ENCODE measurements at regions not wholly inside any gene's neighbourhood (a gene's known extent, or its start where the extent isn't known, plus 50 kb on each side); places are given as distances from the start of the nearest gene placed in this dataset.

DNA sequence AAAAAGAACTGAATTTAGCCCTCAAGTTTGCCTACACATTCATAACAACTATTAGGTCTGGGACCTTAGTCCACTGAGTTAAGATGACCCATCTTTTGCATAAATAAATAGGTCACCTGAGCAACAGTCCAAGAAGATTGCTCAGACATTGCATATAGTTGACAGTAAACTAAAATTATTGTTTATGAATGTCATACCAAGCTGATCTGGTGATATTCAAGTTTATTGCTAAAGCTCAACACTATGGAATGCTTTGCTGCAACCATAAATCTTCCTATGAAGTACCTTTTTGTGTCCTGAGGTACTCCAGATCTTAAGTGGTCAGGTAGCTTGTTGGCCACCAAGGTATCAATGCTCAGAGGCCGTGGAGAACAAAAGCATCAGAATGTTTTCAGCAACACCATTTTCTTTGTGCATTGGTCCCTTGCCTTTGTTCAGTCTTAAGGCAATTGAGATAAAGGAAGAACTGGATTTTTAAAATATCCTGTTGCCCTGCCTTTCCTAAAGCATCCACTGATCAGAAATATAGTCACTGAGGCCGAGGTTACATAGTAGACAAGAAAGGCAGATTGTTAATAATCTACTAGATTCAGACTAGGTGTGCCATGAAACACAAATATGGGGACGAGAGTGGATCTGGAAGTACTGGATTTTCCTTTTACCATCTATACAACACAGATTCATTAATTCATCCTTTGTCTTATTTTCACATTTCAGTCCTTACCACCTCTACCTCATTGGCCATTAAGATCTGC is 321.3 kb downstream of the PTEN start:
- no peak for TF ChIP-seq EP300 (IDR thresholded peaks at IDR 0.05)
- TF ChIP-seq, protein P1, sequence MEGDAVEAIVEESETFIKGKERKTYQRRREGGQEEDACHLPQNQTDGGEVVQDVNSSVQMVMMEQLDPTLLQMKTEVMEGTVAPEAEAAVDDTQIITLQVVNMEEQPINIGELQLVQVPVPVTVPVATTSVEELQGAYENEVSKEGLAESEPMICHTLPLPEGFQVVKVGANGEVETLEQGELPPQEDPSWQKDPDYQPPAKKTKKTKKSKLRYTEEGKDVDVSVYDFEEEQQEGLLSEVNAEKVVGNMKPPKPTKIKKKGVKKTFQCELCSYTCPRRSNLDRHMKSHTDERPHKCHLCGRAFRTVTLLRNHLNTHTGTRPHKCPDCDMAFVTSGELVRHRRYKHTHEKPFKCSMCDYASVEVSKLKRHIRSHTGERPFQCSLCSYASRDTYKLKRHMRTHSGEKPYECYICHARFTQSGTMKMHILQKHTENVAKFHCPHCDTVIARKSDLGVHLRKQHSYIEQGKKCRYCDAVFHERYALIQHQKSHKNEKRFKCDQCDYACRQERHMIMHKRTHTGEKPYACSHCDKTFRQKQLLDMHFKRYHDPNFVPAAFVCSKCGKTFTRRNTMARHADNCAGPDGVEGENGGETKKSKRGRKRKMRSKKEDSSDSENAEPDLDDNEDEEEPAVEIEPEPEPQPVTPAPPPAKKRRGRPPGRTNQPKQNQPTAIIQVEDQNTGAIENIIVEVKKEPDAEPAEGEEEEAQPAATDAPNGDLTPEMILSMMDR (IDR thresholded peaks at IDR 0.05) = no peak
- 63 to 77% methylated on average over 3 of the region's 3 CpGs for WGBS, 2 donors
- Histone ChIP-seq H3K27ac (no peak overlapping the region), H3K9me3 (no peaks in the 10 kb centered on the region), H3K4me3 (no peak overlapping the region), H3K36me3 (no peaks in the 10 kb centered on the region), H3K27me3 (no peaks in the 10 kb centered on the region), H3K4me1 (peaks cover 0 to 10% (median 0%) of the 10 kb centered on the region in 4 donors)
- ATAC-seq (ENCODE audit: low FRiP score in 2 of 2) = no peak
- no peak for DNase-seq

DNA sequence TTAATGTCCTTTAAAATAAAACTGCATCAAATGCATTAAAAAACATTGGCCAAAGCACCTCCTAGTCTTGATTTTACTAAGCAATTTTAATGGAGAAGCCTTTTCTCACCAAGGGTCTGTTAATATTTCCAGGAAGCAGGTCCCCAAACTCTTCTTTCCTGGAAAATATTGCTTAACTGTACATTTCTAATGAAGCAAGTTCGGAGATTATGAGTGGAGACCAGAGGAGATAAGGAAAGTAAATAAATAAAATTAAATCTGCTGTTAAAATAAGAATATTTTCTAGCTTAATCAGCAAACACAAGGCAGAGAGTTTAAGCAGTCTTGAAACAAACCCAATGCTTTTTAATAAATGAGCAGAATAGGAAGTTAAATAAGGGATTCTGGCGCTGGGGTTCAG is 322.4 kb downstream of the PTEN start:
- WGBS, 2 donors = 52 to 63% methylated on average over 2 of the region's 2 CpGs
- Histone ChIP-seq H3K27me3 (no peaks in the 10 kb centered on the region), H3K4me3 (no peak overlapping the region), H3K4me1 (peaks cover 0 to 10% (median 0%) of the 10 kb centered on the region in 4 donors), H3K9me3 (no peaks in the 10 kb centered on the region), H3K36me3 (no peaks in the 10 kb centered on the region), H3K27ac (no peak overlapping the region)
- TF ChIP-seq POLR2A (IDR thresholded peaks at IDR 0.05) (no peak), EP300 (IDR thresholded peaks at IDR 0.05) (no peak), POLR2AphosphoS5 (IDR thresholded peaks at IDR 0.05) (no peak)
- TF ChIP-seq, protein P1 (IDR thresholded peaks at IDR 0.05) = no peak
- DNase-seq = no peak
- ATAC-seq (ENCODE audit: low FRiP score in 2 of 2) = no peak

DNA sequence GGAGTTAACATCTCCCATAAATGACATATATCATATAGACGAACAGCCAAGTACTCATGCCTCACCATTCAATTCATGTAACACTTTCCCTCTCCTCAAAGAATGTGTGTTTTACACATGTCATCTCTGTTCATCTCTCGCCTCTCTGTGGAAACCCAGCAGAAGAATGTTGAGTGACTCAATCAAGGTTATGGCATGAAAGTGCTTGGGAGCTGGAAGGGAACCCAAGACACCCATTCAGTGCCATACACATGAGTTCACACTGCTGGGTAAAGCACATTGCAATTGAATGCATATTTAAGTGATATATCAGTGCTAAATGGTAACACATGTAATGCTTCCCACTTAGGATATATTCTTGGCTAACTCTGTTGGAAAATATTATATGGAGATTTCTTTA is 322.9 kb downstream of the PTEN start:
- DNase-seq (no peak), ATAC-seq (ENCODE audit: low FRiP score in 2 of 2) (no peak)
- H3K27ac ChIP-seq = no peak overlapping the region
- 58 to 72% methylated on average over 2 of the region's 2 CpGs for WGBS, 2 donors
- no peaks in the 10 kb centered on the region for H3K36me3 ChIP-seq
- no peak overlapping the region for H3K4me3 ChIP-seq
- H3K9me3 ChIP-seq = no peaks in the 10 kb centered on the region
- H3K4me1 ChIP-seq = peaks cover 0 to 10% (median 0%) of the 10 kb centered on the region in 4 donors
- H3K27me3 ChIP-seq = no peaks in the 10 kb centered on the region
- TF ChIP-seq POLR2A (IDR thresholded peaks at IDR 0.05) = no peak

DNA sequence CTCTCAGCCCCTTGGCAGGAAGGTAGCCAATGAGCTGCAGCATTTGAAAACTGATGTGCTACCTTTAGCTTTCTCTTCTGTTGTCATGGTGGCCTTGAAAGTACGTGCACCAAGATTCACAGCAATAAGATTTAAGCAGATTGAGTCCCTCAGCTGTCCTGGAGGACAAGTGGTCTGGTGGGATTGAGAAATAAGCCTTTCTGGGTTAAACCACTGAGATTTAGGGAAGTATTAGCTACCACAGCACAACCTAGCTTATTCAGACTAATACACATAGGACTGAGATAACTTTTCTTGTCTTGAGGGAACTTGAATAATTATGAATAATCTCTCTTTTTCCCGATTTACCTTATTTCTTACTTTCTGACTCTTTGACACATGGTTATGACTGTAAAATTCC is 324.0 kb downstream of the PTEN start:
- Histone ChIP-seq H3K27ac (no peak overlapping the region), H3K9me3 (no peaks in the 10 kb centered on the region), H3K36me3 (no peaks in the 10 kb centered on the region), H3K4me1 (peaks cover 0 to 10% (median 0%) of the 10 kb centered on the region in 4 donors), H3K27me3 (no peaks in the 10 kb centered on the region), H3K4me3 (no peak overlapping the region)
- TF ChIP-seq, protein P1 (IDR thresholded peaks at IDR 0.05) = no peak
- no peak for TF ChIP-seq EP300 (IDR thresholded peaks at IDR 0.05)
- no peak for TF ChIP-seq POLR2AphosphoS5 (IDR thresholded peaks at IDR 0.05)
- TF ChIP-seq POLR2A (IDR thresholded peaks at IDR 0.05) = no peak
- WGBS, 2 donors = 78 to 79% methylated on average over 2 of the region's 2 CpGs
- ATAC-seq (ENCODE audit: low FRiP score in 2 of 2) = no peak
- DNase-seq = no peak

DNA sequence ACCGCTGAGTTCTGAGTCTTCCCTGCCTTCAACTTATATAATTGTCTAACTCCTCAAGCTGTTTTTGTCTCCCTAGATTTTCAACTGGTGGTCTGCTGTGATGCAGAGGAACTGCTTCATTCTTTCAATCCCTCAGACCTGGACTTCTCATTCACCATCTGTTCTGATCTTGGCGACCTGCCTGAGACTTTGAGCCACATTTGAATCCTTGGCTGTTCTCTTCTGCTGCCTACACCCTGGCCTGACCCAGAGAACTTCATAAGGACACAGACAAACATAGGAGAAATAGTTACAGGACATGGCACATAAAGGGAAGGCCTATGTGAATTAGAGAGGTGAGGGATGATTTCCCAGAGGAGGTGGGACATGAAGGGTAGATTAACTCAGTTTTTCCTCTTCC is 326.7 kb downstream of the PTEN start:
- WGBS, 2 donors = 87 to 96% methylated on average over 2 of the region's 2 CpGs
- Histone ChIP-seq H3K36me3 (no peaks in the 10 kb centered on the region), H3K4me1 (peaks cover 0 to 10% (median under 1%) of the 10 kb centered on the region in 4 donors), H3K27ac (no peak overlapping the region), H3K27me3 (no peaks in the 10 kb centered on the region), H3K9me3 (no peaks in the 10 kb centered on the region), H3K4me3 (no peak overlapping the region)
- no peak for TF ChIP-seq POLR2A (IDR thresholded peaks at IDR 0.05)
- TF ChIP-seq EP300 (IDR thresholded peaks at IDR 0.05) = no peak
- TF ChIP-seq, protein P1 (IDR thresholded peaks at IDR 0.05) = no peak
- no peak for TF ChIP-seq POLR2AphosphoS5 (IDR thresholded peaks at IDR 0.05)
- DNase-seq (no peak), ATAC-seq (ENCODE audit: low FRiP score in 2 of 2) (no peak)
